HL-60 (cell line): ENCODE measurements at regions not wholly inside any gene's neighbourhood (a gene's known extent, or its start where the extent isn't known, plus 50 kb on each side); places are given as distances from the start of the nearest gene placed in this dataset.

ENCODE experiments used
- DNase-seq, 2 experiments: peaks; one replicate each; pipeline ENCODE4 v3.0.0-alpha.2; 2010 to 2020; ENCODE audit warnings: low read depth in 1 of 2, low spot score in 1 of 2
- H3K27ac ChIP-seq: fragments of 250-450 bp; sonication (Bioruptor Pico); replicated peaks from 2 replicates; pipeline ENCODE4 v1.5.1; 2020; ENCODE audit warnings: mild to moderate bottlenecking, moderate library complexity
- H3K27me3 ChIP-seq: fragments of 250-450 bp; sonication (Bioruptor Pico); 2 replicates; pipeline ENCODE4 v1.5.1; 2021; ENCODE audit warnings: mild to moderate bottlenecking, moderate library complexity; ENCODE audit not compliant: insufficient read depth, poor library complexity, severe bottlenecking
- H3K4me3 ChIP-seq: replicated peaks from 2 replicates; pipeline ENCODE4 v1.5.1; 2011; ENCODE audit warnings: mild to moderate bottlenecking, control low read depth, low read length; ENCODE audit not compliant: insufficient read depth
- GABPA ChIP-seq: IDR thresholded peaks from 2 replicates; pipeline ENCODE4 v1.6.1; 2012; ENCODE audit warnings: low read depth
- POLR2AphosphoS5 ChIP-seq: IDR thresholded peaks from 2 replicates; pipeline ENCODE4 v1.6.1; 2012; ENCODE audit warnings: low read depth
- SPI1 ChIP-seq: IDR thresholded peaks from 2 replicates; pipeline ENCODE4 v1.6.1; 2012; ENCODE audit warnings: low read depth, mild to moderate bottlenecking, borderline replicate concordance
- TF ChIP-seq, protein P1 (sequence below): IDR thresholded peaks from 2 replicates; pipeline ENCODE4 v1.6.1; 2012; ENCODE audit warnings: low read depth; ENCODE audit not compliant: insufficient replicate concordance
- TF ChIP-seq, protein P2 (sequence below): IDR thresholded peaks from one replicate; pipeline ENCODE4 v1.5.1; 2011; ENCODE audit warnings: low read length, control low read depth, inconsistent platforms; ENCODE audit not compliant: insufficient read depth

DNA sequence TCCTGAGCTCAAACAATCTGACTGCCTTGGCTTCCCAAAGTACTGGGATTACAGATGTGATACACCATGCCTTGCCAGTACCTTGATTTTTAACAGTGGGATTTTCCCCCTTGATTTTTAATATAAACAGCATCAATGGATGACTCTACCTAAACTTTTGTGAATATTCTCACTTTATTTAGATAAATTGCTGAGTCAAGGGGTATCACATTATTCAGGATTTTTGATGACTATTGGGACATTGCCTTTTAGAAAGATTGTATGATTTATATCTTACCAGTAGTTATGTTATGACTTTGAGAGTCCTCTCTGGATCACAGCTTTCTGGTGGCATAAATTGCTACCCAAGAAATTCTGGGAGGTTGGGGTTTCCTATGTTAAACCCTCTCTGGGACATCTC is 112.5 kb upstream of the SPAG17 start:
- Histone ChIP-seq H3K27me3 (no peaks in the 10 kb centered on the region), H3K27ac (no peak overlapping the region), H3K4me3 (no peak overlapping the region)
- no peak for DNase-seq
- TF ChIP-seq, protein P1, sequence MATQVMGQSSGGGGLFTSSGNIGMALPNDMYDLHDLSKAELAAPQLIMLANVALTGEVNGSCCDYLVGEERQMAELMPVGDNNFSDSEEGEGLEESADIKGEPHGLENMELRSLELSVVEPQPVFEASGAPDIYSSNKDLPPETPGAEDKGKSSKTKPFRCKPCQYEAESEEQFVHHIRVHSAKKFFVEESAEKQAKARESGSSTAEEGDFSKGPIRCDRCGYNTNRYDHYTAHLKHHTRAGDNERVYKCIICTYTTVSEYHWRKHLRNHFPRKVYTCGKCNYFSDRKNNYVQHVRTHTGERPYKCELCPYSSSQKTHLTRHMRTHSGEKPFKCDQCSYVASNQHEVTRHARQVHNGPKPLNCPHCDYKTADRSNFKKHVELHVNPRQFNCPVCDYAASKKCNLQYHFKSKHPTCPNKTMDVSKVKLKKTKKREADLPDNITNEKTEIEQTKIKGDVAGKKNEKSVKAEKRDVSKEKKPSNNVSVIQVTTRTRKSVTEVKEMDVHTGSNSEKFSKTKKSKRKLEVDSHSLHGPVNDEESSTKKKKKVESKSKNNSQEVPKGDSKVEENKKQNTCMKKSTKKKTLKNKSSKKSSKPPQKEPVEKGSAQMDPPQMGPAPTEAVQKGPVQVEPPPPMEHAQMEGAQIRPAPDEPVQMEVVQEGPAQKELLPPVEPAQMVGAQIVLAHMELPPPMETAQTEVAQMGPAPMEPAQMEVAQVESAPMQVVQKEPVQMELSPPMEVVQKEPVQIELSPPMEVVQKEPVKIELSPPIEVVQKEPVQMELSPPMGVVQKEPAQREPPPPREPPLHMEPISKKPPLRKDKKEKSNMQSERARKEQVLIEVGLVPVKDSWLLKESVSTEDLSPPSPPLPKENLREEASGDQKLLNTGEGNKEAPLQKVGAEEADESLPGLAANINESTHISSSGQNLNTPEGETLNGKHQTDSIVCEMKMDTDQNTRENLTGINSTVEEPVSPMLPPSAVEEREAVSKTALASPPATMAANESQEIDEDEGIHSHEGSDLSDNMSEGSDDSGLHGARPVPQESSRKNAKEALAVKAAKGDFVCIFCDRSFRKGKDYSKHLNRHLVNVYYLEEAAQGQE: no peak
- TF ChIP-seq SPI1: no peak
- TF ChIP-seq GABPA: no peak
- TF ChIP-seq POLR2AphosphoS5: no peak
- TF ChIP-seq, protein P2, sequence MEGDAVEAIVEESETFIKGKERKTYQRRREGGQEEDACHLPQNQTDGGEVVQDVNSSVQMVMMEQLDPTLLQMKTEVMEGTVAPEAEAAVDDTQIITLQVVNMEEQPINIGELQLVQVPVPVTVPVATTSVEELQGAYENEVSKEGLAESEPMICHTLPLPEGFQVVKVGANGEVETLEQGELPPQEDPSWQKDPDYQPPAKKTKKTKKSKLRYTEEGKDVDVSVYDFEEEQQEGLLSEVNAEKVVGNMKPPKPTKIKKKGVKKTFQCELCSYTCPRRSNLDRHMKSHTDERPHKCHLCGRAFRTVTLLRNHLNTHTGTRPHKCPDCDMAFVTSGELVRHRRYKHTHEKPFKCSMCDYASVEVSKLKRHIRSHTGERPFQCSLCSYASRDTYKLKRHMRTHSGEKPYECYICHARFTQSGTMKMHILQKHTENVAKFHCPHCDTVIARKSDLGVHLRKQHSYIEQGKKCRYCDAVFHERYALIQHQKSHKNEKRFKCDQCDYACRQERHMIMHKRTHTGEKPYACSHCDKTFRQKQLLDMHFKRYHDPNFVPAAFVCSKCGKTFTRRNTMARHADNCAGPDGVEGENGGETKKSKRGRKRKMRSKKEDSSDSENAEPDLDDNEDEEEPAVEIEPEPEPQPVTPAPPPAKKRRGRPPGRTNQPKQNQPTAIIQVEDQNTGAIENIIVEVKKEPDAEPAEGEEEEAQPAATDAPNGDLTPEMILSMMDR: no peak

DNA sequence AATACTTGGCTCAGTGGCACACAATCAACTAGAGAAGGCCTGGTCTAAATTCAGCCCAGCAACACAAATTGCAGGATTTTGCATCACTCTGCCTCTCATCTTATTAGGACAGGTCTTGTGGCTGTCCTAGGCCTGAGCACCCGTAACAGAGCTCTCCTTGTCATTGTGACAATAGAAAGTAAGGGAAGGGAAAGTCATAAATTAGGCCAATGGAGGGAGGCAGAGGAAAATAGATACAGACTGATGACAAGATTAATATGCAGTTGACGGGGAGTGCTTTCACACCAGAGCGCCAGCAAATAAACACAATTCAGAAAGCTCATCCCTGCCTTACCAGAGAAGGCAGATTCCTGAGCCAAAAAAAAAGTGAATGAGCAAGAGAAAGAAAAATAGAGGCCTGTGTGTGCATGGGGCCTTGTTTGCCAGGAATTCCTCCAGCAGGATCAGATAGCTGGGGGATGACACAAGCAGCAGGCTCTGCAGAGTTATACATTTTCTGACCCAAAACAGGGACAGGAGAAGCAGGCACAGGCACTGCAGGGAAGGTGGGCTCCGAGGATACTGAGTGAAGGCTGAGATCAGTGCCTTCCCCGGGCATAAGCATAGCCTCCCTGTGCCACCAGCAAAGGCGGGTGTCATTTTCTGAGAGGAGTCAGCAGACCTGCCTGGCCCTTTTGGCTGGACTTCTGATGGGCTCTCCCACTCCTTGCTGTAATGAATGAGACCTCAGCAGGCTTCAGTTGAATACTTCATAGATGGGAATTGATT is 110.0 kb upstream of the SPAG17 start:
- DNase-seq: no peak
- H3K27ac ChIP-seq: no peak overlapping the region
- TF ChIP-seq SPI1 (no peak), GABPA (no peak), POLR2AphosphoS5 (no peak)
- TF ChIP-seq, protein P1: no peak
- TF ChIP-seq, protein P2: no peak
- no peak overlapping the region for H3K4me3 ChIP-seq
- no peaks in the 10 kb centered on the region for H3K27me3 ChIP-seq

DNA sequence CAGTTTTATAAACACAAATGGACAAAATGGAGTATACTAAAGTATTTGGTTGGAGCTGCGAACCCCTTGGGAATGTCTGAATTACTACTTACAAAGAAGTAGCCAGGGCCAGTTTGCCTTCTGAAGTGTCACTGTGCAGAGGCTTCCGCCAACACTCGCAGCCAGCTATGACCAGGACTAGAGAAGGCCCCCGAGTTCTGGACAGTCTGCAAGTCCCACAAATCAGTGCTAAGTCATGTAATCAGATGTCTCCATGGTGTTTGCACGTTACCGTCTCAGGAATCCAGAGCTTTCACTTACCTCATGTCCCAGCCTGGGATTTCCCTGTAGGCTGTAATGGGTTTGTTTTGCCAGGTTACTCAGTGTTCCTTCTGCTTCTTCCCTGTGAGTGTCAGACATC is 106.6 kb upstream of the SPAG17 start:
- Histone ChIP-seq H3K27ac (no peak overlapping the region), H3K4me3 (no peak overlapping the region), H3K27me3 (no peaks in the 10 kb centered on the region)
- DNase-seq: no peak
- no peak for TF ChIP-seq POLR2AphosphoS5
- TF ChIP-seq SPI1: no peak
- TF ChIP-seq, protein P1: no peak
- TF ChIP-seq, protein P2: no peak
- no peak for TF ChIP-seq GABPA
